ENCODE measurements at regions not wholly inside any gene's neighbourhood (a gene's known extent, or its start where the extent isn't known, plus 50 kb on each side); places are given as distances from the start of the nearest gene placed in this dataset.

DNA sequence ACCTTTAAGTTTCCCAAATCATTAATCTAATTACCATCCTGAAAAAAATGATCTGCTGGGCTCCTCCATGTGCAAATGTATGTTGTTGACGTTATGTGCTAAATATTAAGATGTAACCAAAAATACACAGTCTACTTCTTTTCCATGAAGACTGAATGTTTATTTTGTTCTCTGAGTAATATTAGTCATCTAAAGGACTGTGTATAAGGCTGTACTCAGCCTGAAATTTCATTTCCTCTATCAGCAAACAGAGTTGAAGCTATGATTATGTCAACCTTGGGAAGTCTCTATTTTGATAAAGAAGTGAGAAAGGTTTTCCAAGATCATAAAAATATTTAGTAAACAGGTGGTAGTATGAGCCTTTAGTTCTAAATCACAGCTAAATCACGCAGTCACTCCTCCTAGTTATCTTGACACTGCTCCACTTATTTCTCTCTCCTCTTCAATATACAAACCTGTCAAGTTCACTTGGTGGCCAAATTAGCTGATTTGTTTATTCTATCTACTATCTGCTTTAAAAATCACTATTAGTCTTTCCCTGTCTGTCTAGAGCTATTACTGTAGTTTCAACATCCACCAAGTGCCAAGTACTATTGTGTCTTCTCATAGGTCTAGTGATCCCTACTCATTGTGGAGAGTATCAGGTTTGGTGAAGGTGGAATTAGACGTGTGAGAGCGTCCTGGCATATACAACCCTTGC is 211.7 kb upstream of the STARD13 start:
- no peak for DNase-seq (ENCODE audit: low spot score)
- intact Hi-C loops (cut with DNase I) = no loop called here

DNA sequence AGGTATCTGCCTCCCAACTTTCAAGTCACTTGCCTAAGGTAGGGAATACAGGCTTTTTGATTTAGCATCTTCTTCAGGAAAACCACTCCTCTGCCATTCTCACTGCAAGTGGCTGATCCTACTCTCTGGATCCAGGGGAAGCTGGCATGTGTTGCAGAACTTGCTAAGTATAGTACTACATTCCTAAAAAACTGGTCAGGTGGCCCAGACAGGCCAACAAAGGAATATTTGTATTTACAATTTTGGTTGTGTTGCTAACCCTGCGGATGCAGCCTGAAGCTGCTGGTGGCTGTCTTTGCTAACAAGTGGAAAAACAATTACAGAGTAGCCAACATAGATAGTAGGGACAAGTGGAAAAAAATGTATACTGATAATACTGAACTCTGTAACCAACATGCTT is 222.5 kb upstream of the STARD13 start:
- intact Hi-C loops (cut with DNase I) = no loop called here

DNA sequence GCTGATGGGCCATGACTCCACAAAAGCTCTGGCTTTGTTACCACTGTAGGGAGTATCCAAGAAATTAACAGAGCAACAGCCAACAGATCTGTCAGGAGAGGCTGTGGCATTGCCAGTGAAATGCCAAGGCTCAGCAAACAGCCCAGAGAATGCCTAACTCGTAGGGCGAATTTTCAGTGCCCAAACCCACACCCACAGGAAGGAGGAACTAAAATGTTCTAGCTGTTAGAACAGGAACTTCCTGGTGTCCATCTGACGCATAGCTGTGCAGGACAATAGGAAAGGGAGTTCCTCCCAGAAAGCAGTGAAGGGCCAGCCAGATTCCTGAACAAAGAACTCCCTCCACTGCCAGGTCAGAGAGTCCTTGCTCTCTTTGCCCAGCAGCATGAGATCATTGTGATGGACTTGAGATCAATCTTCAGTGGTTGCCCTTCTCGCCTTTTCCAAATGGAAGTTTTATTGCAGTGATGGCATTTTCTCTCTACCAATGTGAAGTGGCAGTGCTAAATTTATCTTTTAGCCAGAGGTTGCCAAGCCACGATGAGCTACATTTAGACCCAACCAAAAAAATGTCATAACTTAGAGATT is 224.2 kb upstream of the STARD13 start:
- intact Hi-C loops (cut with DNase I) = loop anchor here (2.0 kb wide), 1 partner anchor 31 kb away; no protein-coding TSS in a partner anchor
- no peak for DNase-seq (ENCODE audit: low spot score)

More for the DNA sequence above, 222.5 kb upstream of the STARD13 start:
- no peak for DNase-seq (ENCODE audit: low spot score)

DNA sequence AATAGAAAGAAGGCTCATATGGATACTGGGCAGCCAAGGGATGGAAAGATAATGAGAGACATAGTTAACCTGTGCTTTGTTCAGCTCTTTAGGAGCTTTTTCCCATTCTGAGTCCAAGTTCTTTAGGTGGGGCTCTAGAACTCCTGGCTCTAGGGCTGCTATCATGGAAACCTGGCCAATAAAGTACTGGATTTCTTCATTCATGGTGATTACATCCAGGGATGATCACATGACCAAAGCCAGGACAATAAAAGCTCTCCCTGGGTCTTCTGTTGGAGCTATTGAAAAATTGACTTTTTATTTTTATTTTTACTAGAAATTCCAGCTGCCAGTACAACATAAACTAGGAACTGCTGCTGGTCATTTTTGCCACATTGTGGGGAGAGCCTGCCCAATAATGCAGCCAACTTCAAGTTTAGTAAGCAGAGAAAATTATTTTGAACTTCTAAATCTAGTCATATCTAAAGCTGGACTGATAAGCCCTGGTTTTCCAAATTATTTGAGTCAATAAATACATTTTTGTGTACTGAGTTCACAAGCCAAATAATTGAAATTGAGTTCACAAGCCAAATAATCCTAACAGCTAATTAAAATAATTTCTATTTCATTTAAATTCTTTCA is 224.9 kb upstream of the STARD13 start:
- no peak for DNase-seq (ENCODE audit: low spot score)
- intact Hi-C loops (cut with DNase I) = loop anchor here (2.0 kb wide), 1 partner anchor 30 kb away; no protein-coding TSS in a partner anchor

DNA sequence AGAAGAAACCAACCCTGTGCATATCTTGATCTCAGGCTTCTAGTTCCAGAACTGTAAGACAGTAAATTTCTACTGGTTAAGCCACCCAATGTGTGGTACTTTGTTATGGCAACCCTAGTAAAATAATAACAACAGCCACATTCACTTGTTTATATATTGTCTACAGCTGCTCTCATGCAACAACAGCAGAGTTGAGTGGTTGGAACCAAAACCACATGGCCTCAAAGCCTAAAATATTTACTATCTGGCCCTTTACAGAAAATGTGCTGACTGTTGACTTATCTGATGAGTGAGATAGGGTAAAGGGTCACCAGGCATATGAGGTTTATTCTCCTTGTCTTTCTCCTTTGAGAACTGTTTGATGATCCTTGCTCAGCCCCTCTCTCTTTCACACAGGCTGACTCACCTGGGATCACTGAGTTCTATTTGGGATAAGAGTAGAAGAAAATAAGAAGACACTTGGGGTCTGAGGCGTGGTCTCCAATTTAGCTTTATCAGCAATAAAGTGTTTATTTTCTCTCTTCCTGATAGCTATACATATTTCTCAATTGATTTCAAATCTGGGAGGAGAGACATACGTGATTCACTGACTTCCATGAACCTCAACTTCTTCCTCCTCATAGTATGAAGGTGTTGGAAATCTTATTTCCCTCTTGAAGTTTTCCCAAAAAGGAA is 227.5 kb upstream of the STARD13 start:
- intact Hi-C loops (cut with DNase I) = no loop called here
- no peak for DNase-seq (ENCODE audit: low spot score)

- intact Hi-C loops (cut with DNase I) = no loop called here
- DNase-seq (ENCODE audit: low spot score) = no peak
Observed at GRCh38 chr13:33514362-33514761, 228.8 kb upstream of the STARD13 start.

DNA sequence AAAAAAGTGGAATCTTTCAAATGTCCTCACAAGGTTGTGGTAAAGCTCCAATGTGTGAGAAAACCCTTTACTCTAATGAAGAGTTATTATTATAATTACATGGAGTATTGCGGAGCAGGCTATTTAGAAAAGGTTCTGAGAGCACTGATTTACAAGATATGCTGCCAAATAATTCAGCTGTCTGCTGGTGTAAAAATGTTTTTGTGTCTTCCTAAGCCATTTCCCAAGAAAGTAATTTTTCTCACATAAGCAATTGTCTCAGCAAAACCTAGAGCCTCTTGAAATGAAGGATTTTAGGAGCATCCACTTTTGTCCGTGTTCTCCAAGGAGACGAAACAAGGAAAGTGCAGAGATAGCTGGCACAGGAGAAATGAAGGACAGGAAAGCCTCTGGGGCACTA is 229.6 kb upstream of the STARD13 start:
- DNase-seq (ENCODE audit: low spot score) = no peak
- intact Hi-C loops (cut with DNase I) = no loop called here

DNA sequence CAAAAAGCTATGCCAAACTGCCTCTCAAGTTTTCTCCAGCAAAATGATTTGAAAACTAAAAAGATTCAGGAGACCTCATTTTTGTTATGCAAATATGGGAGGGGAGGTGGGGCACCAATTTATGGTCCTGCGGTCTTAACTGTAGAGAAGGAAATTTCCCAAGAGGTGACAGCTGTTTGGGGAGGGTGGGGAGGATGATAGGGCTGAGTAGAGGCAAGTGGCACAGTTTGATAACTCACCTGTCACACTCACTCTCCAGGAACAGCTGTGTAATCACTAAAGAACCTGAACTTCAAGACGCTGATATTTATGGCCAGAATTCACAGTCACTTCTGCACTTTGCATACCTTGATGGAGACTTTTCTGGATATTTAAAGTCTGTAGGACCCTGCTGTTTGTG is 232.9 kb upstream of the STARD13 start:
- intact Hi-C loops (cut with DNase I) = no loop called here

GRCh38 chr13:33519561-33520467 is 234.3 kb upstream of the STARD13 start:
- no peak for DNase-seq (ENCODE audit: low spot score)
- intact Hi-C loops (cut with DNase I) = no loop called here

More for the DNA sequence above, 232.9 kb upstream of the STARD13 start:
- DNase-seq (ENCODE audit: low spot score) = no peak

- no peak for DNase-seq (ENCODE audit: low spot score)
- intact Hi-C loops (cut with DNase I) = no loop called here
Observed at GRCh38 chr13:33520468-33520839, 234.9 kb upstream of the STARD13 start.

DNA sequence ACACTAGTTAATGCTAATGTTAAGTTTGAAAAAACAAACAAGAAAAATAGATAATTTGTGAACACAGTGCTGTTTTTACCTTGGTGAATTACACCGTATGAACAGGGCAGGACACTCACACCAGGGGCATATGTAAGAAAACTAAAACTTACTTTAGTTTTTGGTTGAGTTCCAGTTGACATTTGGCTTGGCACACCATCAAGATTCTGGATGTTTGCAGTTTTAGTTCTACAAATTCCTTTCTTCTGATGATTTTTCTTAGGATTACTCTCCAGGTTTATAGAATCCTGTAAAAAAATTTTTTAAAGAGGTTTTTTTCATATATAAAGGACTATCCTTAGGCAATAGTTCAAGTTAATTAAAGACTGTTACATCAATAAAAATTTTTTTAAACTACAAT is 238.5 kb upstream of the STARD13 start:
- intact Hi-C loops (cut with DNase I) = no loop called here
- DNase-seq (ENCODE audit: low spot score) = no peak

- no peak for DNase-seq (ENCODE audit: low spot score)
- intact Hi-C loops (cut with DNase I) = no loop called here
Observed at GRCh38 chr13:33525763-33526162, 240.2 kb upstream of the STARD13 start.

GRCh38 chr13:33526718-33527117 is 241.2 kb upstream of the STARD13 start:
- no peak for DNase-seq (ENCODE audit: low spot score)
- intact Hi-C loops (cut with DNase I) = no loop called here

- intact Hi-C loops (cut with DNase I) = no loop called here
- no peak for DNase-seq (ENCODE audit: low spot score)
Observed at GRCh38 chr13:33528896-33529295, 243.3 kb upstream of the STARD13 start.

DNA sequence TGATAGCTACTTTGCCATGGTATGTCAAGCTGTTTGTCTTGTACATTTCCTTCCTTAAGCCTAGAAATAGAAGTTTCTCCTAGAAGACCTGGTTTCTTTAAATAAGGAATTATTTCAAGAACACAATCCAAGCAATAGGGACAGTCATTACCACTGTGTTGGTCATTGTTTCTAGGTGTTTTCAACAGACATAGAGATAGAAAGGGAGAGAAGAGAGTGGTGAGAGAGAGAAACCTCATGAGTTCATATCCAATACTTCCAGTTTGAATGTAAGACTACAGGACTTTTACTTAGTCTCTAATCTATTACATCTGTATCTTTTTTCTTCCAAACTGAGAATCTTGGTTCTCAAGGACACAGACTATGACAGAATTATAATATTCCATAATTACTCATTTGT is 245.9 kb upstream of the STARD13 start:
- no peak for DNase-seq (ENCODE audit: low spot score)
- intact Hi-C loops (cut with DNase I) = no loop called here

DNA sequence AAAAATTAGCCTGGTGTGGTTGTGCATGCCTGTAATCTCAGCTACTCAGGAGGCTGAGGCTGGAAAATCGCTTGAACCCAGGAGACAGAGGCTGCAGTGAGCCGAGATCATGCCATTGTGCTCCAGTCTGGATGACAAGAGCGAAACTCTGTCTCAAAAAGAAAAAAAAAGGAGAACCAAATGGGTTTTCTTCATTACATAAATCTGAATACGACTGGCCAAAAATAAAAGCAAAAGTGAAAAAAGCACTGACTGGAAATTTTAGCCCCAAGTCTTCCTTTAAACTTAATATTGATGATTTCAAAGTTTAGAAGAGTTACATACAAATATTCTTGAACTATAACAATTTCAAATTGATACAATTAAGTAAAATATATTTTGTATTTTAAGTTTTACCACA is 249.5 kb upstream of the STARD13 start:
- no peak for DNase-seq (ENCODE audit: low spot score)
- intact Hi-C loops (cut with DNase I) = no loop called here

- no peak for DNase-seq (ENCODE audit: low spot score)
- intact Hi-C loops (cut with DNase I) = no loop called here
Observed at GRCh38 chr13:33536601-33537000, 251.0 kb upstream of the STARD13 start.

DNA sequence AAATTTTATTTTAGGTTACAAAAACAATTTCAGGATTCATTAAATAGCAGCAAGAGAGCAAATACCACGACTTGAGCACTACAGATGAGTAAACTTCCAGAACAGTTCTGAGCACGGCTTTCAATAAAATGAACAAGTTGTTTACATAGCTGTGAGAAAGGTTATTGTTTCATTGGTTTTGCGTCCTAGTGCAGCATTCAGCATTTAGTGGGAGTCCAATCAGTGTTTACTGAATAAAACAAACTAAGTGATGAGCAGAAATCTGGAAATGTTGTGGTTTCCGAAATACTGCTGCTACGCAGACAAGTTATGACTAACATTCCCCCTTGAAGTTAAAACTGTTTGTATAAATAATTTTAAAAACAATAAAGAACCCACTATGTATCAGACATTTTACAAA is 251.5 kb upstream of the STARD13 start:
- DNase-seq (ENCODE audit: low spot score) = no peak
- intact Hi-C loops (cut with DNase I) = no loop called here

- DNase-seq (ENCODE audit: low spot score) = no peak
- intact Hi-C loops (cut with DNase I) = no loop called here
Observed at GRCh38 chr13:33537676-33538075, 252.1 kb upstream of the STARD13 start.

DNA sequence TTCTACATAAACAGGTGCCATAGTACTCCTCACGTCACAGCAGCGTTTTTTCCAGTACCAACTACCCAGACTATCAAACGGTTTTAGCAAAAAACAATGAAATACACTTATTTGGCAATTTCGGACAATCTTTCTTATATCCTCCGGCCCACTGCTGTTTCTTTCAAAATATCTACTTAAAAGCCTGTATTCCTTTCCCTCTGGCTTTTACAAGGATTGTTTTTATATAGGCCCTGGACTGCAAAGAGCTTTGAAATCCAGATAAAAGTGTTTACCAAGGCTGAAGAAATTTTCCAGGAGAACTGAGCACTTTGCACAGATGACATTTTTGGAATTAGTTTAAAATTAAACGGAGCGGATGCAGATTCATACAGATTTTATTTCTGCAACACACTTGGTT is 255.9 kb upstream of the STARD13 start:
- no peak for DNase-seq (ENCODE audit: low spot score)

More for the DNA sequence above, 255.9 kb upstream of the STARD13 start:
- intact Hi-C loops (cut with DNase I) = loop anchor here (2.0 to 5.0 kb wide), 4 partner anchors 31 to 314 kb away; no protein-coding TSS in a partner anchor
